22Rv1 (cell line): ENCODE measurements at regions not wholly inside any gene's neighbourhood (a gene's known extent, or its start where the extent isn't known, plus 50 kb on each side); places are given as distances from the start of the nearest gene placed in this dataset.

ENCODE experiments used
- CTCF ChIP-seq: fragments of 450-650 bp; IDR thresholded peaks from 2 replicates; pipeline ENCODE4 v1.5.1; 2017; ENCODE audit warnings: mild to moderate bottlenecking
- ZFX ChIP-seq: fragments of 450-650 bp; IDR thresholded peaks from 2 replicates; pipeline ENCODE4 v1.6.1; 2017; ENCODE audit warnings: antibody characterized with exemption, borderline replicate concordance

GRCh38 chr10:29204070-29204800 is 84.6 kb upstream of the LYZL1 start:
- TF ChIP-seq CTCF, result no peak
- TF ChIP-seq ZFX, result no peak
